GM18870 (cell line): ENCODE measurements at regions not wholly inside any gene's neighbourhood (a gene's known extent, or its start where the extent isn't known, plus 50 kb on each side); places are given as distances from the start of the nearest gene placed in this dataset.
"Not testable (repeated sequence)": the region's sequence is repeated elsewhere in the genome, so short reads cannot be mapped to it uniquely, and the experiment has no call there.

Experiments used
- ATAC-seq: cut with Tn5 transposase; IDR thresholded peaks from one replicate; pipeline ENCODE4 v1.9.1; 2021; ENCODE audit warnings: moderate library complexity; ENCODE audit not compliant: unreplicated experiment

GRCh38 chr6:99801805-99802204 is 192.2 kb downstream of the MCHR2 start:
- no peak for ATAC-seq

GRCh38 chr6:99802396-99803031 is 191.5 kb downstream of the MCHR2 start:
- ATAC-seq, result no peak

- no peak for ATAC-seq
Observed at GRCh38 chr6:99808992-99809391, 185.0 kb downstream of the MCHR2 start.

- ATAC-seq, result no peak
Observed at GRCh38 chr6:99810295-99810694, 183.7 kb downstream of the MCHR2 start.

GRCh38 chr6:99810942-99811620 is 182.9 kb downstream of the MCHR2 start:
- ATAC-seq, result no peak

- ATAC-seq, result no peak
Observed at GRCh38 chr6:99811636-99812035, 182.4 kb downstream of the MCHR2 start.

- no peak for ATAC-seq
Observed at GRCh38 chr6:99813565-99813964, 180.5 kb downstream of the MCHR2 start.

- no peak for ATAC-seq
Observed at GRCh38 chr6:99814230-99814928, 179.6 kb downstream of the MCHR2 start.

- no peak for ATAC-seq
Observed at GRCh38 chr6:99816795-99817194, 177.2 kb downstream of the MCHR2 start.

- no peak for ATAC-seq
Observed at GRCh38 chr6:99818161-99818560, 175.9 kb downstream of the MCHR2 start.

GRCh38 chr6:99819853-99820252 is 174.2 kb downstream of the MCHR2 start:
- no peak for ATAC-seq

- no peak for ATAC-seq
Observed at GRCh38 chr6:99821164-99821563, 172.9 kb downstream of the MCHR2 start.

GRCh38 chr6:99822741-99823512 is 171.1 kb downstream of the MCHR2 start:
- ATAC-seq, result no peak

- ATAC-seq, result not testable (repeated sequence)
Observed at GRCh38 chr6:99823513-99824235, 170.3 kb downstream of the MCHR2 start.

- no peak for ATAC-seq
Observed at GRCh38 chr6:99833034-99833433, 161.0 kb downstream of the MCHR2 start.

- ATAC-seq, result no peak
Observed at GRCh38 chr6:99836471-99836870, 157.6 kb downstream of the MCHR2 start.

GRCh38 chr6:99838607-99839006 is 155.4 kb downstream of the MCHR2 start:
- no peak for ATAC-seq

- ATAC-seq, result no peak
Observed at GRCh38 chr6:99841297-99841696, 152.7 kb downstream of the MCHR2 start.

- no peak for ATAC-seq
Observed at GRCh38 chr6:99846006-99846405, 148.0 kb downstream of the MCHR2 start.

GRCh38 chr6:99850841-99851240 is 143.2 kb downstream of the MCHR2 start:
- no peak for ATAC-seq

GRCh38 chr6:99852031-99852430 is 142.0 kb downstream of the MCHR2 start:
- no peak for ATAC-seq
